ENCODE measurements at regions not wholly inside any gene's neighbourhood (a gene's known extent, or its start where the extent isn't known, plus 50 kb on each side); places are given as distances from the start of the nearest gene placed in this dataset.

DNA sequence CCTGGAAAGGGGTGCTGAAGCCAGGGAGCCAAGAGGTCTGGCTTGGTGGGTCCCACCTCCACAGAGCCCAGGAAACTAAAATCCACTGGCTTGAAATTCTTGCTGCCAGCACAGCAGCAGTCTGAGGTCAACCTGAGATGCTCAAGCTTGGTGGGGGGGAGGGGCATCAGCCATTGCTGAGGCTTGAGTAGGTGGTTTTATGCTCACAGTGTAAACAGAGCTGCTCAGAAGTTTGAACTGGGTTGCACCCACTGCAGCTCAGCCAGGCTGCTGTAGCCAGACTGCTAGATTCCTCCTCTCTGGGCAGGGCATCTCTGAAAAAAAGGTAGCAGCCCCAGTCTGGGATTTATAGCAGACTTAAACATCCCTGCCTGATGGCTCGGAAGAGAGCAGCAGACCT, 55.5 kb upstream of the FBXL17 start:
- no peak for DNase-seq

- DNase-seq, result no peak
These were observed 54.8 kb upstream of the FBXL17 start for GRCh38 chr5:108436696-108437095.

GRCh38 chr5:108433600-108433999, 51.7 kb upstream of the FBXL17 start:
- DNase-seq, result no peak

- no peak for DNase-seq
These were observed 50.1 kb upstream of the FBXL17 start for GRCh38 chr5:108432024-108432423.
